Transverse colon (tissue), 3 donors: ENCODE measurements at regions not wholly inside any gene's neighbourhood (a gene's known extent, or its start where the extent isn't known, plus 50 kb on each side); places are given as distances from the start of the nearest gene placed in this dataset.

Experiments
- CTCF ChIP-seq, 5 experiments: fragments of 200-600 bp in 3 of 5; fragments of 450-650 bp in 2 of 5; sonication (generic) in 3 of 5; IDR thresholded peaks; 1 replicate in 2 of 5; 2 replicates in 3 of 5; pipeline ENCODE4 v1.5.1; 2016 to 2017; ENCODE audit warnings: antibody characterized with exemption in 5 of 5, inconsistent platforms in 3 of 5, mild to moderate bottlenecking in 2 of 5, moderate library complexity in 1 of 5
- EP300 ChIP-seq: sonication (generic); formaldehyde crosslinking; IDR thresholded peaks from one replicate; pipeline ENCODE4 v1.6.1; 2017; ENCODE audit warnings: antibody characterized with exemption, low read depth
- POLR2A ChIP-seq: fragments of 450-650 bp; IDR thresholded peaks from one replicate; pipeline ENCODE4 v1.6.1; 2016; ENCODE audit warnings: antibody characterized with exemption, mild to moderate bottlenecking, moderate library complexity

GRCh38 chr1:222918801-222919477, 104.1 kb downstream of the DISP1 start:
- no peak for TF ChIP-seq EP300
- no peak for TF ChIP-seq POLR2A
- TF ChIP-seq CTCF (IDR thresholded peaks at IDR 0.05) = no peak
